ENCODE measurements at regions not wholly inside any gene's neighbourhood (a gene's known extent, or its start where the extent isn't known, plus 50 kb on each side); places are given as distances from the start of the nearest gene placed in this dataset.

DNA sequence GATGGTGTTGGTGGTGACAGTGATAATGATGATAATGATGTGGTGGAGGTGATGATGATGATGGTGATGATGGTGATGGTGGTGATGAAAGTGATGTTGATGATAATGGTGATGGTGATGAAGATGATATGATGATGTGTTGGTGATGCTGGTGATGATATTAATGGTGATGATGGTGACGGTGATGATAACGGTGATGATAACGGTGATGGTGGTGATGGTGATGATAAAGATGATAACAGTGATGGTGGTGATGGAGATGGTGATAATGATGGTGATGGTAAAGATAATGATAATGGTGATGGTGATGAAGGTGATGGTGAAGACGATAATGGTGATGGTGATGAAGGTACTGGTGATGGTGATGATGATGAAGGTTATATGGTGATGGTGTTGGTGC lies 76.6 kb downstream of the UNCX start:
- no peak for DNase-seq (ENCODE audit: low spot score)
- peaks cover 8 to 16% of the 10 kb centered on the region in 2 donors for H3K27me3 Mint-ChIP-seq
- H3K36me3 Mint-ChIP-seq: no peaks in the 10 kb centered on the region
- no peaks in the 10 kb centered on the region for H3K9me3 Mint-ChIP-seq
- no peaks in the 10 kb centered on the region for H3K4me1 Mint-ChIP-seq (ENCODE audit: low read depth in 2 of 2)
- H3K27ac Mint-ChIP-seq: no peak overlapping the region
- no peak overlapping the region for H3K4me3 Mint-ChIP-seq
- no peak for ATAC-seq

DNA sequence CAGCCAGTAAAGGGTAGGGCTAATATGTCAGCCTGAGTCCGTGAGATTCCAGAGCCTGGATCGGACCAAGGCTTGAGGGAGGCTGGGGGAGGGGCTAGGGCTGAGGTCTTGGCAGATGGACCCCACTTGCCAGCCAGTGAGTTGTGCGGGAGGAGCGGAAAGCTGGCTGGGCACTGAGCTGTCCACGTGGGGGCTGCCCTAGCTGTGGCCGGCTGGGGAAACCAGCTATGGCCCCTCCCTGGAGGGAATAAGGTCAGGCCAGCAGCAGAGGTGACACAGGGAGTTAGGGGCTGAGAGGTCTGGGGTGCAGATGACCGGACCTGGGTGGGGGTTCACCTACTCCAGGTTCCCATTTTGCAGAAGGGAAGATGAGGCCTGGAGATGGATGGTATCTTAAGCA lies 77.3 kb downstream of the UNCX start:
- ATAC-seq: no peak
- Mint-ChIP-seq H3K4me3 (no peak overlapping the region), H3K4me1 (ENCODE audit: low read depth in 2 of 2) (no peaks in the 10 kb centered on the region)

DNA sequence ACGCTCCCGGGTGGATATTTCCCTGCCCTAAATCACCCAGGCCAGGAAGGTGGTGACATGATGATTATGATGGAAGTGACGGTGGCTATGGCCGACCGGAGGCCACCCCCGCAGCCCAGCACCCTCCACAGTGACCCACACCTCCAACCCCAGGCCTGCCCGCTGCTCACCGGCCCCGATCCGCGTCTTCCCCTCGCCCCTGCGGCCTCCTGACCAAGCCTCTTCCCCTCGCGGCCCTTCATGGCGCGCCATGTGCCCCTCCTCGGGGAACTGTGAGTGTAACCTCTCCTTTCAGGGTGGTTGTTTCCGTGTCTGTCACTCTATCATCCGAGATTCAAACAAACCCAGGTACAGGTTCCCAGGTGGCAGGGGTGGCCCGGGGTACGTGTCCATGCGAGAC lies 78.3 kb downstream of the UNCX start:
- H3K4me1 Mint-ChIP-seq (ENCODE audit: low read depth in 2 of 2): peaks cover 0 to 1% of the 10 kb centered on the region in 2 donors
- H3K4me3 Mint-ChIP-seq: no peak overlapping the region
- no peaks in the 10 kb centered on the region for H3K36me3 Mint-ChIP-seq
- peaks cover 4 to 9% of the 10 kb centered on the region in 2 donors for H3K27me3 Mint-ChIP-seq
- H3K27ac Mint-ChIP-seq: no peak overlapping the region
- no peak for ATAC-seq
- no peaks in the 10 kb centered on the region for H3K9me3 Mint-ChIP-seq
- no peak for DNase-seq (ENCODE audit: low spot score)

More for the DNA sequence above, 77.3 kb downstream of the UNCX start:
- H3K27me3 Mint-ChIP-seq: peaks cover 8 to 16% of the 10 kb centered on the region in 2 donors
- DNase-seq (ENCODE audit: low spot score): no peak
- H3K27ac Mint-ChIP-seq: no peak overlapping the region
- H3K9me3 Mint-ChIP-seq: no peaks in the 10 kb centered on the region
- no peaks in the 10 kb centered on the region for H3K36me3 Mint-ChIP-seq

DNA sequence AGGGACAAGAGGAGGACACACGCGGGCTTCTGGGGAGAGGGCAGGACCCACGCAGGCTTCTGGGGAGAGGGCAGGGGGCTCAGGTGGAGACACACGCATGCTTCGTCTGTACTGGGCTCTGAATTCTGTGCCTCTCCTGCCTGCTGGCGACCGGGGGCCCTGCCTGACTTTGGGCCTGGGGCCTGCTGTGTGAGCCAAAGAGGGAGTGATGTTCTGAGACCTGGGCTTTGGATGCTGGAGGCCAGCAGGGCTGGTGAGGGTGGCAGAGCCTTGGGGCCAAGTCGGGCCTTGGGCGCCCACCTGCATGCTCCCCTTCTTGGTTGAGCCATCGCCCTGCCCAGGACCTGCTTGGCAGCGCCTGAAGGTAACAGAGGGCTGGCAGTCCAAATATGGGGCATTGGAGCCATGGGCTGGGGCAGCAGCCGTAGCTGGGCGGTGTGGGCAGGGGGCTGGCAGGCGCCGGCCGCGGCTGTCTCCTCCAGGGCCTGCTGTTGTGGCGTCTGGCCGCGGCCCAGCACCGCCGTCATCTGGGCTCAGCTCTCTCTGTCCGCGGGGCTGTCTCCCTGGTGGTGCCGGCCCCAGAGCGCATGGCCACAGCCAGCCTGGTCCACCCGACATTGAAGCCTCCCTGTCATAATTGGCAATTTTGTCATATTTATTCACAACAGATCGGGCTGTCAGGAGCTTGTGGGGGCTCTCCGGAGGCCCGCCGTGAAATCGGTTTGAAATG lies 78.9 kb downstream of the UNCX start:
- Mint-ChIP-seq H3K4me1 (ENCODE audit: low read depth in 2 of 2) (peaks cover 0 to 3% of the 10 kb centered on the region in 2 donors), H3K27ac (no peak overlapping the region), H3K36me3 (no peaks in the 10 kb centered on the region), H3K9me3 (no peaks in the 10 kb centered on the region), H3K27me3 (peaks cover 1 to 3% of the 10 kb centered on the region in 2 donors), H3K4me3 (no peak overlapping the region)
- ATAC-seq (no peak), DNase-seq (ENCODE audit: low spot score) (peak; percentile 26)

DNA sequence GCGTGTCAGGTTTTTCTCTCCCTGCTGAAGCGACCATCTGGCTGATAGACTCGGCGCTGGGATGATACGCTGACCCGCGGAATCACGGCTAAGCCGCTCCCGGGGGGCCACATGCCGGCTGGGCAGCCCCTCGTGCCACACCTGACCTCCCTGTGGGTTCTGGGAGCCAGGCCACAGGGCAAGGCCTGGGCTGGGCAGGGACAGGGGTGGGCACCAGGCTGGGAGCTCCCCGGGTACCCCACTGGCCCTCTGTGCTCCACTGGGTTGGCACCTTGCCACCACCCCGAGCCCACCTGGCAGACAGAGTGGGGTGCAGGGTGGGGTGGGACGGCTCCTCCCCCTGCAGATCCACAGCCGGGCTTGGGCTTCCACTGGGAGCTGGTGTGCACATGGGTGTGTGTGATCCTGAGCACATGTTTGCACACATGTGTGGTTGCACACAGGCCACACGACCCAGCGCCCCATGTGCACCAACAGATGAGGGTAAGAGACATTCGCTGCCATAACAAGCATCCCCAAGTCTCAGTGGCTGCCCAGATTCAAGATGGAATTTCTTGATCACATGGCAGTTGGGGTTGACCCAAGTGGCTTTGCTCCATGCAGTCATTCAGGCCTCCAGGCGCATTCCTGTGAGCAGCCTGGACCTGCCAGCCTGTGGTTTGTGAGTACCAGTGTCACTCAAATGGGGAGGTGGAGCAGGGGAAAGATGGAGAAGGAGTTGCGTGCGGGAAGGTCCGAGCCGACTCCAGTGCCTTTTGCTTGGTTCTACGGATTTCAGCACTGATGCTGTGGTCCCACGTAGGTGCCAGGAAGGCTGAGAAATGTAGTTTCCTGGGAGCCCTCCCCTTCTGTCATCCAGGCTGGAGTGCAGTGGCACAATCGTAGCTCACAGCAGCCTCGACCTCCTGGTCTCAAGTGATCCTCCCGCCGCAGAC lies 79.7 kb downstream of the UNCX start:
- ATAC-seq: no peak
- Mint-ChIP-seq H3K4me1 (ENCODE audit: low read depth in 2 of 2) (peaks cover 0 to 3% of the 10 kb centered on the region in 2 donors), H3K36me3 (no peaks in the 10 kb centered on the region), H3K27ac (no peak overlapping the region), H3K27me3 (no peaks in the 10 kb centered on the region), H3K4me3 (no peak overlapping the region), H3K9me3 (no peaks in the 10 kb centered on the region)
- DNase-seq (ENCODE audit: low spot score): peak; percentile 59

DNA sequence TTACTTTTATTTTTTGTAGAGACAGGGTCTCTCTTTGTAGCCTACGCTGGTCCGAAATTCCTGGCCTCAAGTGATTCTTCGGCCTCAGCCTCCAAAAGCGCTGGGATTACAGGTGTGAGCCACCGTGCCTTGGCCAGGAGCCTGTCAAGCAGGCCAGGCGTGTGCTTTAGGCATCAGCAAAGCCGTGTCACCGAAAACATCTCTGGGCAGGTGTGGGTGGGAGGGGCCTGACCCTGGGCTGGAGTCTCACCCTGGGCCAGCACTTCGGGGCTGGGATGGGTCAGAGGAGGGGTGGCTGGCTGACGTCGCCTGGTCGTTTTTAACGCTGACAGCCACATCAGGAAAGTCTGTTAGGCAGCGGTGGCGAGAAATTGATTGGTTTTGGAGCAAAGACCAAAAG lies 80.9 kb downstream of the UNCX start:
- DNase-seq (ENCODE audit: low spot score): no peak
- Mint-ChIP-seq H3K27ac (no peak overlapping the region), H3K4me3 (no peak overlapping the region), H3K9me3 (no peaks in the 10 kb centered on the region), H3K4me1 (ENCODE audit: low read depth in 2 of 2) (peaks cover 0 to 3% of the 10 kb centered on the region in 2 donors), H3K36me3 (no peaks in the 10 kb centered on the region), H3K27me3 (no peaks in the 10 kb centered on the region)
- ATAC-seq: no peak

DNA sequence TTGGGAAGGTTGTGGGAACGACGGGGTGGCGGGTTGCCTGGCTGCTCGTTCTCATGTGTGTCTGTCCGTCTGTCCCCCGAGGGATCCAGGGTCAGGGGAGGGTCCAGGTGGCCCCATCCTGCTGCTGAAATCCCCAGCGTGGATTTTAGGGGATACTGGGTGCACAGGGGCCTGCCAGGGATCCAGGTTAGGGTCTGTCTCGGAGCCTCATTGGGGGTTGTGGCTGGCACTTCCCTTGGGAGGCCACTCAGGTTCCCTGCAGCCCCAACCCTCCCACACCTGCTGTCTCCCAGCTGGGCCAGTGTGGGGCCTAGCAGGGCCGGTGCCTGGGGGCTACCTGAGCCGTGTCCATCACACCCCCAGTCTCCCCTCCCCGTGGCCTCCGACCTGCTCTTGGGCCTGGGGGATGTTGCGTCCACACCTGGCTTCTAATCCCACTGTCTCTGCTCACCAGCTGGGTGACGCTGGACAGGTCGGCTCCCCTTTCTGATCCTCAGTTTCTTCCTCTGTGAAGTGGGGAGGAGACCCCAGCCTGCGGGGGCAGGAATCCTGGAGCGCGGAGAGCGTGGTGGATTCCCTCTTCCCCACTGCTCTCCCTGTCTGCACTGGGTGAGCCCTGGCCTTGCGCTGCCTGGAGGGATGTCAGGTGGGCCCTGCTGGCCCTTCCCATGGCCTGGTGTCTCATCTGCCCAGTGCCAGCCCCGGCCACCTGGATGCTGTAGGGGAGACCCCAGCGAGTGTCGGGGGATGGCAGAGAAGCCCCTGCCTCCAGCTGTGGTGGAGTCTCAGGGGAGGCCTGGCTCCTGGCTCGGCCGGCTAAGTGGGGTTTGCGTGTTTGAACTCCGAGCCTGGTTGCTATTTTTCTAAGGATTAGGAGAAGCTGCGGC lies 81.6 kb downstream of the UNCX start:
- no peak for DNase-seq (ENCODE audit: low spot score)
- H3K4me1 Mint-ChIP-seq (ENCODE audit: low read depth in 2 of 2): peaks cover 0 to 3% of the 10 kb centered on the region in 2 donors
- H3K9me3 Mint-ChIP-seq: no peaks in the 10 kb centered on the region
- H3K27ac Mint-ChIP-seq: no peak overlapping the region
- no peaks in the 10 kb centered on the region for H3K36me3 Mint-ChIP-seq
- no peaks in the 10 kb centered on the region for H3K27me3 Mint-ChIP-seq
- H3K4me3 Mint-ChIP-seq: no peak overlapping the region
- no peak for ATAC-seq

DNA sequence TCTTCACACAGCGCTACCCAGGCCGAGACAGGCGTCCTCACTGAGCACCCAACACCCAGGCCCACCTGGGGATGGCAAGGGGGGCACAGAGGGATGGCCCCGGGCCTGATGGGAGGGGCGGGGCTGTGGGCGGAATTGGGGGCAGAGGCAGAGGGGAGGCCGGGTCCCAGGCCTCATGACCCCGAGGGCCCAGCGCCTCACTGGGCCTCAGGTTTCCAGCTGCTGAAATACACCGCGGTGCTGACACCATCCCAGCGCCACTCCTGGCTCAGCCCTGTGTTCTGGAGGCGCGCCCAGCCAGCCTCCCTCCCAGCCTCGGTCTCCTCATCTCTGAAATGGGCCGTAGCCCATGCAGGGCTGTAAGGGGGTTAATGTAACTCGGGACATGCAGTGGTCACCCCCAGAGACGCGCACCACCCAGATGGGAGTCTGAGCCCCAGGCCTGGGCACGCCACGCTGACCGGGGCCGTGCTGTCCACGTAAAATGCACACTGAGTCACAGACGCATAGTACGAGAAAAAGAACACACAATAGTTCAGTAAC lies 82.3 kb downstream of the UNCX start:
- Mint-ChIP-seq H3K4me3 (no peak overlapping the region), H3K27ac (no peak overlapping the region), H3K36me3 (no peaks in the 10 kb centered on the region), H3K27me3 (no peaks in the 10 kb centered on the region), H3K9me3 (no peaks in the 10 kb centered on the region), H3K4me1 (ENCODE audit: low read depth in 2 of 2) (peaks cover 0 to 3% of the 10 kb centered on the region in 2 donors)
- DNase-seq (ENCODE audit: low spot score) (no peak), ATAC-seq (no peak)

DNA sequence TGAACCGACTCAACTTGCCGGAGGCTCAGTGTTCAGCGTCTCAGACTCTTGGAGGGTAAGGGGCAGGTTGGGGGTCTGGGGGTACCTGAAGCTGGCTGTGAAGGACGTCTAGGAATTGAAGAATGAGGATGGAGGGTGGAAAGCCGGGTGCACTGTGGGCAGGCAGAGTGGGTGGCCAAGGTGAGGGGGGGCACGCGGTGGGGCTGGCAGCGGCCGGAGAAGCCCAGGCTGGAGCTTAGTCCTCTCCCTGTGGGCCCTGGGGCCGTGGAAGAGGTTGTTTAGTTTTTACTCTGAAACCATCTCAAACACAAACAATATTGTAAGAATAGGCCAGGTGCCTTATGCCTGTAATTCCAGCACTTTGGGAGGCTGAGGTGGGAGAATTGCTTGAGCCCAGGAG lies 83.4 kb downstream of the UNCX start:
- Mint-ChIP-seq H3K4me3 (no peak overlapping the region), H3K27ac (no peak overlapping the region), H3K9me3 (no peaks in the 10 kb centered on the region), H3K36me3 (no peaks in the 10 kb centered on the region), H3K27me3 (no peaks in the 10 kb centered on the region), H3K4me1 (ENCODE audit: low read depth in 2 of 2) (peaks cover 0 to 3% of the 10 kb centered on the region in 2 donors)
- DNase-seq (ENCODE audit: low spot score) (no peak), ATAC-seq (no peak)

DNA sequence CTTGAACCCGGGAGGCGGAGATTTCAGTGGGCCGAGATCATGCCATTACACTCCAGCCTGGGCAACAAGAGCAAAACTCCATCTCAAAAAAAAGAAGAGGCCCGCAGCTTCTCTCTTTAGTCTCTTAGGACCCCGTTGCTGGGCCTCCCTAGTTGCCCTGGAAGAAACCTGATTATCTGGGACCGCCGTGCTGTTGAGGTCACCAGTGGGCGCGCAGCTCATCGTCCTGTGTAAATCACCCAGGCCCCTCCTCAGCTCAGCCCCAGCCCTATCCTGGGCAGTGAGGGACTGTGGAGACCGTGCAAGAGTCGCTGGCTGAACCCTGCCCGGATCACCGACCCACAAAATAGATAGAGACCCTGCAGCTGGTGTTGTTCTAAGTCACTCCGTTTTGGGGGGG lies 85.0 kb downstream of the UNCX start:
- DNase-seq (ENCODE audit: low spot score) (no peak), ATAC-seq (no peak)
- H3K27me3 Mint-ChIP-seq: no peaks in the 10 kb centered on the region
- no peak overlapping the region for H3K27ac Mint-ChIP-seq
- peaks cover 0 to 3% of the 10 kb centered on the region in 2 donors for H3K4me1 Mint-ChIP-seq (ENCODE audit: low read depth in 2 of 2)
- H3K36me3 Mint-ChIP-seq: no peaks in the 10 kb centered on the region
- H3K4me3 Mint-ChIP-seq: no peak overlapping the region
- H3K9me3 Mint-ChIP-seq: no peaks in the 10 kb centered on the region

DNA sequence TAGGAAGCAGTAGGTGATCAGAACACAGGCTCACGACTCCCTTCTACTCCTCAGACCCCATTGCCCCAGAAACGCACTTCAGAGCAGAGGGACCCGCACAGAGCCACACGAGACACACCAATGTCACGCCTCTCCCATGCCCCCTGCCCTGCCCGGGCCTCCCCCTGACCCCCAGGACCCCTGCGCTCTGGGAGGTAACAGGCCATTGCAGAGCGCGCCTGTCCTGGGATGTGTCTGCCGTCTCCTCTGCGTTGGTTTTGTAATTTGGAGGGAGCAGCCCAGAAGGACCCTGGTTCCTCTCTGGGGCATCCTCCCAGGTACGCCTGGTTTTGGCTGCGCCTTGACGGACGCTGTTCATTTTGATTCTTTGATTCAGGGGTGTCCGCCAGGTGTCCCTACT lies 85.4 kb downstream of the UNCX start:
- Mint-ChIP-seq H3K27ac (no peak overlapping the region), H3K27me3 (no peaks in the 10 kb centered on the region)

DNA sequence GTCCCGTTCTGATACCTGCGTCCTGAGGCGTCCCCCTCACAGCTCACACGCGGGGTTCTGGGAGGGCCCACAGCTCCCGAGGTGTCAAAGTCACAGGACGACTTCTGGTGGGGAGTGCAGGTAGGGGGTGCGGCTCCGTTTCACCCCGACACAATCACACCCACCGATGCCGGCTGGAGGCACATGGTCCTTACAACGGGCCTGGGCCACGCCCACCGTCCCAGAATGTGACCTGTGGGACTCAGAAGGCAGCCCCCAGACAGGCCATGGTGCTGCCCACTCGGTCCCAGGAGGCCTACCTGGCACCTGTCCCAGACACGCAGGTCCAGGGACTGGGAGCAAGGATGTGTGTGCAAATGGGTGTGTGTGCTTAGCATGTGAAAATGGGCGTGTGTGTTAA lies 86.0 kb downstream of the UNCX start:
- peaks cover 0 to 3% of the 10 kb centered on the region in 2 donors for H3K4me1 Mint-ChIP-seq (ENCODE audit: low read depth in 2 of 2)
- ATAC-seq (no peak), DNase-seq (ENCODE audit: low spot score) (no peak)
- H3K4me3 Mint-ChIP-seq: no peak overlapping the region
- no peak overlapping the region for H3K27ac Mint-ChIP-seq
- no peaks in the 10 kb centered on the region for H3K9me3 Mint-ChIP-seq
- no peaks in the 10 kb centered on the region for H3K36me3 Mint-ChIP-seq
- H3K27me3 Mint-ChIP-seq: peaks cover 0 to 2% of the 10 kb centered on the region in 2 donors

More for the DNA sequence above, 85.4 kb downstream of the UNCX start:
- H3K36me3 Mint-ChIP-seq: no peaks in the 10 kb centered on the region
- no peak overlapping the region for H3K4me3 Mint-ChIP-seq
- peaks cover 0 to 3% of the 10 kb centered on the region in 2 donors for H3K4me1 Mint-ChIP-seq (ENCODE audit: low read depth in 2 of 2)
- H3K9me3 Mint-ChIP-seq: no peaks in the 10 kb centered on the region
- ATAC-seq (no peak), DNase-seq (ENCODE audit: low spot score) (no peak)

DNA sequence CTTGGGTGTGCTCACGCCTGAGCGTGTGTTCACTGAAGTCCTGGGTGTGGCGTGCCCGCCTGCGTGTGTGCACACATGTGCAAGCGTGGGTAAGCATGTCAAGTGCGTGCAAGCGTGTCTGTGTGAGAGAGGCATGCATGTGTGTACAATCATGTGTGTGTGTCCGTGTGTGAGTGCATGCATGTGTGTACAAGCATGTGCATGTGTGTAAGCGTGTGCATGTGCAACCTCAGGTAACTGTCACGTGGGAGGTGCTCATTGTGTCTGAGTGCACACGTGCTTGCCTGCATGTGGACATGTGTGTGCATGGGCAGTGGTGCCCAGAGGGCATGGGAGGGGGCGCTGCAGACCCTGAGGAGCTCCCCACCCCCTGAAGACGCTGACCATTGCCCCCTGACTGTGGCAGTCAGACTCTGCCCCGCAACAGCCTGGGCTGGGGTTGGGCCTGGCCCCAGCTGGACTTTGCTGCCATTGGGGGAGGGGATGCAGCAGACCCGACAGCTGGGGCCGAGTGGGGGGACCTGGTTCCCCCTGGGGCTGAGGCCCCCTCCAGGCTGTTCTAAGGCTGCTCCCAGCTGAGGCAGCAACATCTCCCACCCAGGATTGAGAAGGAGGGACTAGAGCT lies 88.1 kb downstream of the UNCX start:
- Mint-ChIP-seq H3K27me3 (peaks cover 0 to 5% of the 10 kb centered on the region in 2 donors), H3K9me3 (no peaks in the 10 kb centered on the region), H3K4me1 (ENCODE audit: low read depth in 2 of 2) (peaks cover 0 to 3% of the 10 kb centered on the region in 2 donors), H3K36me3 (no peaks in the 10 kb centered on the region), H3K27ac (no peak overlapping the region), H3K4me3 (no peak overlapping the region)
- DNase-seq (ENCODE audit: low spot score) (no peak), ATAC-seq (no peak)
